ENCODE measurements at regions not wholly inside any gene's neighbourhood (a gene's known extent, or its start where the extent isn't known, plus 50 kb on each side); places are given as distances from the start of the nearest gene placed in this dataset.
A peak's percentile ranks its signal among the peaks of the same experiment; 100 is the strongest.

- ATAC-seq (ENCODE audit: low read depth in 2 of 2) = no peak
- Mint-ChIP-seq H3K9me3 (peaks cover 0 to 7% (median 3%) of the 10 kb centered on the region in 7 donors), H3K27ac (no peak overlapping the region)
These were observed 133.7 kb upstream of the DCN start for GRCh38 chr12:91316161-91316906.

GRCh38 chr12:91311081-91311480, 128.5 kb upstream of the DCN start:
- Mint-ChIP-seq H3K4me1 (peaks cover 7 to 8% (median 7%) of the 10 kb centered on the region in 3 donors), H3K36me3 (no peaks in the 10 kb centered on the region), H3K9me3 (peaks cover 0 to 5% (median 0%) of the 10 kb centered on the region in 7 donors), H3K27me3 (peaks cover 0 to 6% (median 5%) of the 10 kb centered on the region in 3 donors), H3K27ac (no peak overlapping the region), H3K4me3 (no peak overlapping the region)
- no peak for DNase-seq
- no peak for ATAC-seq (ENCODE audit: low read depth in 2 of 2)

More at GRCh38 chr12:91316161-91316906, 133.7 kb upstream of the DCN start:
- Mint-ChIP-seq H3K36me3 (no peaks in the 10 kb centered on the region), H3K4me3 (no peak overlapping the region), H3K4me1 (no peaks in the 10 kb centered on the region), H3K27me3 (peaks cover 4 to 6% (median 5%) of the 10 kb centered on the region in 3 donors)
- no peak for DNase-seq

- Mint-ChIP-seq H3K36me3 (no peaks in the 10 kb centered on the region), H3K4me1 (peaks cover 7 to 8% (median 7%) of the 10 kb centered on the region in 3 donors), H3K27me3 (peaks cover 0 to 6% (median under 1%) of the 10 kb centered on the region in 3 donors), H3K9me3 (peaks cover 0 to 1% (median 0%) of the 10 kb centered on the region in 7 donors), H3K27ac (no peak overlapping the region), H3K4me3 (no peak overlapping the region)
- ATAC-seq (ENCODE audit: low read depth in 2 of 2) (no peak), DNase-seq (no peak)
These were observed 126.8 kb upstream of the DCN start for GRCh38 chr12:91309450-91309849.

- peak; percentile 43 to 48 for ATAC-seq (ENCODE audit: low read depth in 2 of 2)
- H3K4me1 Mint-ChIP-seq = peaks cover 7 to 8% (median 7%) of the 10 kb centered on the region in 3 donors
These were observed 125.5 kb upstream of the DCN start for GRCh38 chr12:91307957-91308670.

GRCh38 chr12:91290354-91290753, 107.7 kb upstream of the DCN start:
- H3K9me3 Mint-ChIP-seq = peaks cover 0 to 6% (median 0%) of the 10 kb centered on the region in 7 donors

More at GRCh38 chr12:91307957-91308670, 125.5 kb upstream of the DCN start:
- Mint-ChIP-seq H3K27ac (peak overlapping the region in 2 of 6 donors; percentile 1 to 47), H3K36me3 (no peaks in the 10 kb centered on the region), H3K27me3 (peaks cover 0 to 6% (median 0%) of the 10 kb centered on the region in 3 donors), H3K4me3 (no peak overlapping the region), H3K9me3 (no peaks in the 10 kb centered on the region)
- DNase-seq = no peak

GRCh38 chr12:91289906-91290305, 107.3 kb upstream of the DCN start:
- H3K27me3 Mint-ChIP-seq = no peaks in the 10 kb centered on the region
- H3K9me3 Mint-ChIP-seq = peaks cover 0 to 3% (median 0%) of the 10 kb centered on the region in 7 donors
- no peaks in the 10 kb centered on the region for H3K4me1 Mint-ChIP-seq
- H3K36me3 Mint-ChIP-seq = no peaks in the 10 kb centered on the region
- no peak for ATAC-seq (ENCODE audit: low read depth in 2 of 2)
- H3K27ac Mint-ChIP-seq = no peak overlapping the region
- no peak overlapping the region for H3K4me3 Mint-ChIP-seq
- DNase-seq = no peak

More at GRCh38 chr12:91290354-91290753, 107.7 kb upstream of the DCN start:
- H3K27me3 Mint-ChIP-seq = no peaks in the 10 kb centered on the region
- no peaks in the 10 kb centered on the region for H3K36me3 Mint-ChIP-seq
- no peak overlapping the region for H3K27ac Mint-ChIP-seq
- ATAC-seq (ENCODE audit: low read depth in 2 of 2) (no peak), DNase-seq (no peak)
- no peaks in the 10 kb centered on the region for H3K4me1 Mint-ChIP-seq
- H3K4me3 Mint-ChIP-seq = no peak overlapping the region

- ATAC-seq (ENCODE audit: low read depth in 2 of 2) (no peak), DNase-seq (no peak)
- H3K9me3 Mint-ChIP-seq = peaks cover 0 to 2% (median 0%) of the 10 kb centered on the region in 7 donors
- H3K36me3 Mint-ChIP-seq = no peaks in the 10 kb centered on the region
- H3K27me3 Mint-ChIP-seq = no peaks in the 10 kb centered on the region
- no peak overlapping the region for H3K4me3 Mint-ChIP-seq
- no peak overlapping the region for H3K27ac Mint-ChIP-seq
- no peaks in the 10 kb centered on the region for H3K4me1 Mint-ChIP-seq
These were observed 106.5 kb upstream of the DCN start for GRCh38 chr12:91289072-91289471.

- H3K27me3 Mint-ChIP-seq = no peaks in the 10 kb centered on the region
- H3K4me3 Mint-ChIP-seq = no peak overlapping the region
- DNase-seq (no peak), ATAC-seq (ENCODE audit: low read depth in 2 of 2) (no peak)
- H3K9me3 Mint-ChIP-seq = peaks cover 0 to 1% (median 0%) of the 10 kb centered on the region in 7 donors
- no peaks in the 10 kb centered on the region for H3K36me3 Mint-ChIP-seq
- no peaks in the 10 kb centered on the region for H3K4me1 Mint-ChIP-seq
- no peak overlapping the region for H3K27ac Mint-ChIP-seq
These were observed 105.1 kb upstream of the DCN start for GRCh38 chr12:91287753-91288152.

- Mint-ChIP-seq H3K4me1 (no peaks in the 10 kb centered on the region), H3K27ac (no peak overlapping the region), H3K27me3 (peaks cover 0 to 31% (median 5%) of the 10 kb centered on the region in 3 donors), H3K4me3 (no peak overlapping the region), H3K36me3 (no peaks in the 10 kb centered on the region), H3K9me3 (peaks cover 0 to 6% (median 0%) of the 10 kb centered on the region in 7 donors)
- ATAC-seq (ENCODE audit: low read depth in 2 of 2) (no peak), DNase-seq (no peak)
These were observed 95.5 kb upstream of the DCN start for GRCh38 chr12:91278126-91278525.

- H3K27me3 Mint-ChIP-seq = peaks cover 3 to 35% (median 8%) of the 10 kb centered on the region in 3 donors
- H3K9me3 Mint-ChIP-seq = no peaks in the 10 kb centered on the region
- H3K36me3 Mint-ChIP-seq = no peaks in the 10 kb centered on the region
- H3K4me1 Mint-ChIP-seq = no peaks in the 10 kb centered on the region
- no peak overlapping the region for H3K27ac Mint-ChIP-seq
- ATAC-seq (ENCODE audit: low read depth in 2 of 2) = no peak
- H3K4me3 Mint-ChIP-seq = no peak overlapping the region
- no peak for DNase-seq
These were observed 93.9 kb upstream of the DCN start for GRCh38 chr12:91276509-91276908.

- Mint-ChIP-seq H3K4me3 (no peak overlapping the region), H3K4me1 (no peaks in the 10 kb centered on the region), H3K27ac (no peak overlapping the region), H3K27me3 (peaks cover 9 to 37% (median 10%) of the 10 kb centered on the region in 3 donors), H3K9me3 (no peaks in the 10 kb centered on the region), H3K36me3 (no peaks in the 10 kb centered on the region)
- ATAC-seq (ENCODE audit: low read depth in 2 of 2) (no peak), DNase-seq (no peak)
These were observed 92.7 kb upstream of the DCN start for GRCh38 chr12:91275321-91275720.

GRCh38 chr12:91274916-91275315, 92.3 kb upstream of the DCN start:
- Mint-ChIP-seq H3K4me3 (no peak overlapping the region), H3K36me3 (no peaks in the 10 kb centered on the region), H3K9me3 (no peaks in the 10 kb centered on the region), H3K4me1 (no peaks in the 10 kb centered on the region), H3K27me3 (peaks cover 9 to 37% (median 9%) of the 10 kb centered on the region in 3 donors), H3K27ac (no peak overlapping the region)
- DNase-seq (no peak), ATAC-seq (ENCODE audit: low read depth in 2 of 2) (no peak)

- peaks cover 0 to 5% (median 0%) of the 10 kb centered on the region in 3 donors for H3K4me1 Mint-ChIP-seq
- ATAC-seq (ENCODE audit: low read depth in 2 of 2) (no peak), DNase-seq (no peak)
- H3K36me3 Mint-ChIP-seq = no peaks in the 10 kb centered on the region
- no peak overlapping the region for H3K4me3 Mint-ChIP-seq
- H3K9me3 Mint-ChIP-seq = peaks cover 0 to 3% (median 0%) of the 10 kb centered on the region in 7 donors
- peaks cover 9 to 28% (median 9%) of the 10 kb centered on the region in 3 donors for H3K27me3 Mint-ChIP-seq
- H3K27ac Mint-ChIP-seq = no peak overlapping the region
These were observed 90.9 kb upstream of the DCN start for GRCh38 chr12:91273560-91273959.
